ENCODE measurements at regions not wholly inside any gene's neighbourhood (a gene's known extent, or its start where the extent isn't known, plus 50 kb on each side); places are given as distances from the start of the nearest gene placed in this dataset.

- TF ChIP-seq CTCF (IDR thresholded peaks at IDR 0.05 in 4 of 5, conservative IDR thresholded peaks at IDR 0.05 in 1 of 5) (no peak), POLR2A (IDR thresholded peaks at IDR 0.05) (no peak)
These were observed 131.1 kb downstream of the AHR start for GRCh38 chr7:17429579-17429978.
